AG04449 (cell line): ENCODE measurements at regions not wholly inside any gene's neighbourhood (a gene's known extent, or its start where the extent isn't known, plus 50 kb on each side); places are given as distances from the start of the nearest gene placed in this dataset.

Source experiments
- CTCF ChIA-PET: fragments of 350-600 bp; formaldehyde crosslinking; extraction: SDS; loops from one replicate; lab custom pipeline; 2021; ENCODE audit warnings: antibody characterized with exemption; lab: Yijun Ruan, JAX
- POLR2A ChIA-PET: fragments of 400-600, 350-600 bp; formaldehyde crosslinking; extraction: SDS; loops from one replicate; lab custom pipeline; 2020; ENCODE audit warnings: antibody characterized with exemption, inconsistent platforms; lab: Yijun Ruan, JAX
- DNase-seq: peaks from one replicate; pipeline ENCODE4 v3.0.0-alpha.2; 2010; ENCODE audit warnings: low read depth, low spot score
- H3K4me3 ChIP-seq: 2 replicates; pipeline ENCODE4 v1.5.1; 2011; ENCODE audit warnings: low read depth, mild to moderate bottlenecking, control low read depth, low read length
- CTCF ChIP-seq: IDR thresholded peaks from one replicate; pipeline ENCODE4 v1.5.1; 2011; ENCODE audit warnings: mild to moderate bottlenecking, moderate library complexity, low read length, control low read depth, inconsistent platforms; ENCODE audit not compliant: insufficient read depth; ENCODE audit errors: missing control alignments

- CTCF ChIA-PET = no interaction called here
- POLR2A ChIA-PET = no interaction called here
- H3K4me3 ChIP-seq = no peak overlapping the region
- TF ChIP-seq CTCF = no peak
- DNase-seq = no peak
Measured at GRCh38 chr2:104474716-104475115, 379.2 kb upstream of the POU3F3 start.

- no peak overlapping the region for H3K4me3 ChIP-seq
- ChIA-PET CTCF (no interaction called here), POLR2A (no interaction called here)
- no peak for DNase-seq
- no peak for TF ChIP-seq CTCF
Measured at GRCh38 chr2:104476075-104476474, 377.8 kb upstream of the POU3F3 start.

- no peak for DNase-seq
- no peak for TF ChIP-seq CTCF
- ChIA-PET CTCF (no interaction called here), POLR2A (no interaction called here)
- H3K4me3 ChIP-seq = no peak overlapping the region
Measured at GRCh38 chr2:104476563-104476988, 377.3 kb upstream of the POU3F3 start.

GRCh38 chr2:104481341-104481740, 372.6 kb upstream of the POU3F3 start:
- DNase-seq = no peak
- POLR2A ChIA-PET = no interaction called here
- H3K4me3 ChIP-seq = no peak overlapping the region
- CTCF ChIA-PET = no interaction called here
- TF ChIP-seq CTCF = no peak

DNA sequence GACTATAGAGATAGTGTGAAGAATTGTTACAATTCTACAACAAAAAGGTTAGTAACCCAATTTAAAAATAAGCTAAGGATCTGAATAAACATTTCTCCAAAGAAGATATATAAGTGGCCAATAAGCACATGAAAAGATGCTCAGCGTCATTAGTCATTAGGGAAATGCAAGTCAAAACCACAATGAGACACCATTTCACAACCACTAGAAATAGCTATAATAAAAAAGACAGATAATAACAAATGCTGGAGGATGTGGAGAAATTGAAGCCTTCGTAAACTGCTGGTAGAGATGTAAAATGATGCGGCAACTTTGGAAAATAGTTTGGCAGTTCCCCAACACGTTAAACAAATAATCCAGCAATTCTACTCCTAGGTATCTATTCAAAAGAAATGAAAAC, 366.5 kb upstream of the POU3F3 start:
- H3K4me3 ChIP-seq = no peak overlapping the region
- TF ChIP-seq CTCF = no peak
- ChIA-PET POLR2A (no interaction called here), CTCF (no interaction called here)
- no peak for DNase-seq

DNA sequence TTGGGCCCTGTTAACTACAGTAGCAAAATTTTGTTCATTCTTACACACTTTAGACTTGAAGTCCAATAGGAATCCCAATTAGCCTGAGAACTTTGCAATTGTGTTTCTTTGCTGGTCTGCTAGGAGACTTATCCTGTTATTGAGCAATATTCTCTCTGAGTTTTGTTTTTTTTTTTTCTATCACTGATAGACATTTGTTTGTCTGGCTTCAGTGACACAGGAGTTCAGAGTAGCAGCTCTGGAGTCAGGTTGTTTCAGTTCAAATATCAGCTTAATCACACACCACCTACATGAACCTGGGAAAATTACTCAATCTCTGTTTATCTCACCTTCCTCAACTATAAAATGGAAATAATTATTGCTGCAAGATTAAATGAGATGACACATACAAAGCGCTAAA, 360.2 kb upstream of the POU3F3 start:
- ChIA-PET POLR2A (no interaction called here), CTCF (no interaction called here)
- no peak overlapping the region for H3K4me3 ChIP-seq
- TF ChIP-seq CTCF = no peak
- no peak for DNase-seq
